PFSK-1 (cell line): ENCODE measurements at regions not wholly inside any gene's neighbourhood (a gene's known extent, or its start where the extent isn't known, plus 50 kb on each side); places are given as distances from the start of the nearest gene placed in this dataset.

Experiments used
- POLR2AphosphoS5 ChIP-seq: IDR thresholded peaks from 2 replicates; pipeline ENCODE4 v1.6.1; 2012; ENCODE audit warnings: low read depth, mild to moderate bottlenecking, control low read depth, low read length, moderate library complexity
- REST ChIP-seq, 2 experiments: IDR thresholded peaks; 2 replicates each; pipeline versions ENCODE4 v1.6.1 to v1.8.0; 2011 to 2012; ENCODE audit warnings: low read depth in 2 of 2, low read length in 2 of 2, control low read depth in 1 of 2, inconsistent platforms in 1 of 2, mild to moderate bottlenecking in 1 of 2, moderate library complexity in 1 of 2; ENCODE audit not compliant: insufficient read depth in 1 of 2
- SIN3A ChIP-seq: IDR thresholded peaks from 2 replicates; pipeline ENCODE4 v1.6.1; 2012; ENCODE audit warnings: mild to moderate bottlenecking, low read length, moderate library complexity, borderline replicate concordance; ENCODE audit not compliant: insufficient read depth

GRCh38 chr1:81700728-81701470, 99.8 kb upstream of the ADGRL2 start:
- TF ChIP-seq POLR2AphosphoS5 (no peak), SIN3A (no peak), REST (IDR thresholded peaks at IDR 0.05; ENCODE audit: insufficient read depth in 1 of 2, low read depth in 2 of 2, low read length in 2 of 2) (no peak)
